GM18498 (cell line): ENCODE measurements at regions not wholly inside any gene's neighbourhood (a gene's known extent, or its start where the extent isn't known, plus 50 kb on each side); places are given as distances from the start of the nearest gene placed in this dataset.
"Not testable (repeated sequence)": the region's sequence is repeated elsewhere in the genome, so short reads cannot be mapped to it uniquely, and the experiment has no call there.

Source experiments
- ATAC-seq: cut with Tn5 transposase; IDR thresholded peaks from one replicate; pipeline ENCODE4 v1.9.1; 2021; ENCODE audit warnings: mild to moderate bottlenecking, moderate library complexity; ENCODE audit not compliant: unreplicated experiment

DNA sequence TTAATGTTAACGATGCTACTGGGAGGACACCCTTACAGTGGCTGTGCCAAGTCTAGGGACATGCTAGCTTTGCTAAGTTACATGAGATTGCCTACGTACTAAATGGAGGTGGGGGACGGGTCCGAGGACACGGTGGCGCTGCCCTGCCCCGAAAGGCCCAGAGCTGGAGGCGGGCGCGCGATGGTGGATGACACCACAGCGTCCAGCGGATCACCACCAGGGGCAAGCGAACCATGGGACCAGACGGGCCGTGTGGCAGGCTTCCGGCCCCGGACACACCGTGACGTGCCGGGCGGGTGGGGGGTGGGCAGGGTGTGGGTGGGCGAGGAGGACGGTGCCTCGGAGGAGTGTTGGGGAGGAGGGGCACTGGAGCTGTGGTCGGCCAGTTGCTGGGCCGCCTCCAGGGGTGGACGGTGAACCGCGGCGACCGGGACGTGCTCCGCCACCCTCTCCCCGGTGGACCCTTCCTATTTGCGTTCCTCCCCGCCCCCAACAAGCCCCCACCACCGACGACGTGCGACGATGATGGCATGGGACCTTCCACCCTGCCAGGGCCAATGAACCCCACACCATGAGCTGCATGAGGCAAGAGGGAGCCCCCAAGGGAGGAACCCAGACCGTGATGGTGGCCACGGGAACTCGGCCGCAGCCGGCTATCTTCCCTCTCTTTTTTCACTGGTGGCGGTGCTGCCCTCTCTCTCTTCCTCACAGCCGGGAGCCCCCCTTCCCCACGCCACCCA is 773.3 kb upstream of the DEFB115 start:
- ATAC-seq = no peak

GRCh38 chr20:30484749-30485070 is 772.8 kb upstream of the DEFB115 start:
- no peak for ATAC-seq

DNA sequence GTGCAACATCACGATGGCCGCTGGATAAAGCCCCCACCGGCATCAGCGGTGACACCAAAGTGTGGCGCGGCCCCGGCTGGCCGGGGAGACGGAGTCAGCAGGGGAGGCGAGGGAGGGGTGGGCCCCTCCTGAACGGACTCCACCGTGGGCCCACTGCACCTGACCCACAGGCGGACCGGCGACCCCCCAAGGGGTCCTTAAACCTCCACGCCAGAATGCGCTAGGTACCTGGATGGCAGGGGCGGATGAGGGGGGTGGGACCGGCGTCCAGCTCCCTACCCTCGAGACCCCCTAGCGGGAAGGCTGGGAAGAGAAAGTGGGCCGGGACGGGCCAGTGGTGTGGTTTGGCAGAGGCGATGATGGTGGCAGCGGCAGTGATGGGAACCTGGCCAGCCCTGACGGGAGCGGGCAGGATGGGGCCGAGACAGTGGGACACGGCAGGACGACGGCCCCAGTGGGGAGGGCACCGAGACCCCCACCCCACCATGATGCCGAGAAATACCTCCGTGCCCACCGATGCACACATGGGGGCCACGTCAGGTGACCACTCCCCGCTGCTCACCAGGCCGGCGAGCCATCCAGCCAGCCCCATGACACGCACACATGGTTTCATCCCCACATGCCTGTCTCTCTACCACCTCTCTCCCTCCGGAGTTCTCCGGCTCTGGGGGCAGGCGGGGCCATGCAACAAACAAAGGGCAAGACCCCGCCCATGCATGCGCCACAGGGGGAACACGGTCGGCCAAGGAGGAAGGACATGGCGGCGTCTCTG is 771.9 kb upstream of the DEFB115 start:
- ATAC-seq = no peak

- no peak for ATAC-seq
Measured at GRCh38 chr20:30486103-30486478, 771.4 kb upstream of the DEFB115 start.

DNA sequence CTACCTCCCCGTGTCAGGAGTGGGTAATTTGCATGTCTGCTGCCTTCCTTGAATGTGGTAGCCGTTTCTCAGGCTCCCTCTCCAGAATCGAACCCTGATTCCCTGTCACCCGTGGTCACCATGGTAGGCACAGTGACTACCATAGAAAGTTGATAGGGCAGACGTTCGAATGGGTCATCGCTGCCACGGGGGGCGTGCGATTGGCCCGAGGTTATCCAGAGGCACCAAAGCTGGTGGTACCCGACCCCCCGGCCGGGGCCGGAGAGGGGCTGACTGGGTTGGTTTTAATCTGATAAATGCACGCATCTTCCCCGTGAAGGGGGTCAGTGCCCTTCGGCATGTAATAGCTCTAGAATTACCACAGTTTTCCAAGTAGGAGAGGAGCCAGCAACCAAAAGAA is 770.0 kb upstream of the DEFB115 start:
- ATAC-seq = not testable (repeated sequence)

GRCh38 chr20:30487947-30488926 is 769.2 kb upstream of the DEFB115 start:
- no peak for ATAC-seq

GRCh38 chr20:30488941-30489613 is 768.4 kb upstream of the DEFB115 start:
- no peak for ATAC-seq

- no peak for ATAC-seq
Measured at GRCh38 chr20:30489614-30490003, 767.9 kb upstream of the DEFB115 start.

- ATAC-seq = no peak
Measured at GRCh38 chr20:30491016-30491415, 766.4 kb upstream of the DEFB115 start.

DNA sequence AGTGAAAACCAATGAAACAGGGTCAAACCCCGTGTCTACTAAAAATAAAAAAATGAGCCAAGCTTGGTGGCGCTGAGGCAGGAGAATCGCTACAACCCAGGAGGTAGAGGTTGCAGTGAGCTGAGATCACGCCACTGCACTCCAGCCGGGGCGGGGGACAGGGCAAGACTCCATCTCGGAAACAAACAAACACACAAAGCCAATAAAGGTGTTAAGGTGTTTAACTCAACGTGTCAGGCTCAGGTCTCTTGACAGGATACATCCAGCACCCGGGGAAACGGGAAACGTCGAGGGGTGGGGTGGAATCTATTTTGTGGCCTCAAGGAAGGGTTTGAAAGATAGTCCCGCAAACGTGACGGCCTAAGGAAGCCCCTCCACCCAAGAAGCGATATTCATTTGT is 760.8 kb upstream of the DEFB115 start:
- ATAC-seq = not testable (repeated sequence)

GRCh38 chr20:30497191-30497590 is 760.3 kb upstream of the DEFB115 start:
- ATAC-seq = not testable (repeated sequence)

- ATAC-seq = no peak
Measured at GRCh38 chr20:30499123-30499522, 758.3 kb upstream of the DEFB115 start.

- not testable (repeated sequence) for ATAC-seq
Measured at GRCh38 chr20:30499716-30500446, 757.6 kb upstream of the DEFB115 start.

DNA sequence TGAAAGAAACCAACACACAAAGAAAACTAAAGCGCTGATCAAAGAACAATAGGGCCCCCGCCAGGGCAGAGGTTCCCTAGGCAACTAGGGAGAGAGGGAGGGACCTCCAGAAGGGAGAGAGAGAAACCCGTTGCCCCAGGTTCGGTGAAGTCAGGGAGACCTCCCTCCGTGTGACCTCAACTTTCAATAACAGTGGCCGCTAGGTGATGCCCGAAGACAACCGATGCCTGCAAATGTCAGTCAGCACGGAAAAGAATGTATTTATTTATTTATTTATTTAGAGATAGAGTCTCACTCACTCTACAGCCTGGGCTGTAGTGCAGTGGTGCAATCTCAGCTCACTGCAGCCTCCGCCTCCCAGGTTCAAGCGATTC is 757.0 kb upstream of the DEFB115 start:
- not testable (repeated sequence) for ATAC-seq

GRCh38 chr20:30500829-30501440 is 756.5 kb upstream of the DEFB115 start:
- ATAC-seq = no peak

GRCh38 chr20:30502670-30503069 is 754.8 kb upstream of the DEFB115 start:
- no peak for ATAC-seq

DNA sequence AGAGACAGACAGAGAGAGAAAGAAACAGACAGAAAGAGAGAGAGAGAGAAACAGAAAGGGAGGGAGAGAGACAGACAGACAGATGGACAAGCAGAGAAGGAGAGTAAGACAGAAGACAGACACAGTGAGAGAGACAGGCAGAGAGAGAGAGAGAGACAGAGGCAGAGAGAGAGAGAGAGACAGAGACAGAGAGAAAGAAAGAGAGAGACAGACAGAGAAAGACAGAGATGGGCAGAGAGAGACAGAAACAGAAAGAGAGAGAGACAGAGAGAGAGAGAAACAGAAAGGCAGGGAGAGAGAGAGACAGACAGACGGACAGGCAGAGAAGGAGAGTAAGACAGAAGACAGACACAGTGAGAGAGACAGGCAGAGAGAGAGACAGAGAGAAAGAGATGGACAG is 754.3 kb upstream of the DEFB115 start:
- ATAC-seq = not testable (repeated sequence)

DNA sequence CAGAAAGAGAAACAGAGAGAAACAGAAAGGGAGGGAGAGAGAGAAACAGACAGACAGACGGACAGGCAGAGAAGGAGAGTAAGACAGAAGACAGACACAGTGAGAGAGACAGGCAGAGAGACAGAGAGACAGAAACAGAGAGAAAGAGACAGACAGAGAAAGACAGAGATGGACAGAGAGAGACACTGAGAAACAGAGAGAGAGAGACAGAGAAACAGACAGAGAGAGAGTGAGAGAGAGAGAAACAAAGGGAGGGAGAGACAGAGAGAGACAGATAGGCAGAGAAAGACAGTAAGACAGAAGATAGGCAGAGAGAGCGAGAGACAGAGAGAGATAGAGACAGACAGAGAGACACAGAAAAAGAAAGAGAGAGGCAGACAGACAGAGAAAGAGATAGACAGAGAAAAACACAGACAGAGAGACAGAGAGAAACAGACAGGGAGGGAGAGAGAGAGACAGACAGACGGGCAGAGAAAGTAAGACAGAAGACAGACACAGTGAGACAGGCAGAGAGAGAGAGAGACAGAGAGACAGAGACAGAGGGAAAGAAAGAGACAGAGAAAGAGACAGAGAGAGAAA is 753.4 kb upstream of the DEFB115 start:
- no peak for ATAC-seq

DNA sequence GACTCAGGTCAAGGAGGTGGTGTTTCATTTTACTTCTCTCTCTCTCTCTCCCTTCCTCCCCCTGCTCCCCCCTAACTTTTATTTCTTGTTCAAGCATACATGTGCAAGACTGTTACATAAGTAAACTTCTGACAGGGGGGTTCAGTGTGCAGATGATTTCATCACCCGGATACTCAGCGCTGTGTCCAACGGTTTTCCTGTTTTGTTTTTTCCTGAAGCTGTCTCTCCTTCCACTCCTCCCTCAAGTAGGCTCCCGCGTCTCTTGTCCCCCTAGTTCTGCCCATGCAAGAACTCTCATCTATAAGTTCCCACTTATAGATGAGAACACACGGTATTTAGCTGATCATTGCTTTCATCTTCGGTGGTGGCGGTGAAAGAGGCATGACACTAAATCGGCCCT is 751.9 kb upstream of the DEFB115 start:
- ATAC-seq = no peak
